GM21825 (cell line): ENCODE measurements at regions not wholly inside any gene's neighbourhood (a gene's known extent, or its start where the extent isn't known, plus 50 kb on each side); places are given as distances from the start of the nearest gene placed in this dataset.
"Not testable (repeated sequence)": the region's sequence is repeated elsewhere in the genome, so short reads cannot be mapped to it uniquely, and the experiment has no call there.

Source experiments
- ATAC-seq: cut with Tn5 transposase; IDR thresholded peaks from one replicate; pipeline ENCODE4 v1.9.1; 2021; ENCODE audit warnings: mild to moderate bottlenecking, moderate library complexity; ENCODE audit not compliant: unreplicated experiment

GRCh38 chr4:58871509-58871908 is 1761.3 kb upstream of the IGFBP7 start:
- ATAC-seq = no peak

- no peak for ATAC-seq
These were observed 1738.8 kb upstream of the IGFBP7 start for GRCh38 chr4:58849026-58849425.

GRCh38 chr4:58843455-58843854 is 1733.3 kb upstream of the IGFBP7 start:
- ATAC-seq = no peak

- no peak for ATAC-seq
These were observed 1722.9 kb upstream of the IGFBP7 start for GRCh38 chr4:58833126-58833525.

DNA sequence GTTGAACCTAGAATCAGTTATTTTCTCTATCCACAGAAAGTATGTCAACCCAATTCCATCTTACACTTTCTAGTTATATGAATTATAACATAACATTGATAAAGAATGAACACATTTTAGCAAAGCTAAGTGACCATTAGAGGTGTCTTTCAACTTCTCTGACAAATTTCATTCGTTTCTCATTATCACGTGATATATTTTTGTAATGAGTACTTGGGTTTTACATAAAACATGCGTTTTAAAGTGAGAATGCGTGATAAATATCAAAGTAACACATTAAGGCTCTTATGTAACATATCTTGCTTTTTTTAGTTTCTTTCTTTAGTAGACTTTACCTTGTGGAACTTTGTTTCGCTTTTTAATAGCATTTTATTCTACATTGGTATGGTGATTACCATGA is 1715.1 kb upstream of the IGFBP7 start:
- no peak for ATAC-seq

DNA sequence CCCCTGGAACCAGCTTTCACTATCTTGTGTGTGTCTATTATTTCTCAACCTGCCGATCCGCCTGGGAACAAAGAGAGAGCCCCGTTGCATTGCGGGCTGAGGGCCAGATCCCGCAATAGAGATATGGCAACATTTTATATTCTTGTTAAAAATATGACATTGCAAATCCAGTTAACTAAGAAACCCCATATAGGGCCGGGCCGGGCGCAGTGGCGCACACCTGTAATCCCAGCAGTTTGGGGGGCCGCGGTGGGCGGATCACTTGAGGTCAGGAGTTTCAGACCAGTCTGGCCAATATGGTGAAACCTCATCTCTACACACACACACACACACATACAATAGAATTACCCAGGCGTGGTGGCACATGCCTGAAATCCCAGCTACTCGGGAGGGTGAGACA is 1708.4 kb upstream of the IGFBP7 start:
- ATAC-seq = not testable (repeated sequence)

DNA sequence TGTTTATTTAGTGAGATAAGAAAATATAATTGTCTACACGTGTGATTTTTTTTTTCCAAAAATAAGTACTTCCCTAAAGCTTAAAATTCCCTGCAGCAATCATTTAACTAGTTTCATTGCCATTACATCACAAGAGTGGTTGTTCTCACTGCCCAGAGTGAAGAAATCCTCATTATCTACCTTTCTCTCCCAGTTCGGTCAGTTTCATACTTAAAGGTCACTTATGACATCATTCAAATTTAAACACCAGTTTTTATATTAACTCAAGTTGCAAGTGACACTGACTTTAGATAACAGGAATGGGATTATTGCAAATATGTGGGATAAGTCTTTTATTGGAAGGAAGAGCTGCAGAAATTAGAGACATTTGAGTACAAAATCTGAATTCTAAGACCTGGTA is 1699.8 kb upstream of the IGFBP7 start:
- no peak for ATAC-seq

DNA sequence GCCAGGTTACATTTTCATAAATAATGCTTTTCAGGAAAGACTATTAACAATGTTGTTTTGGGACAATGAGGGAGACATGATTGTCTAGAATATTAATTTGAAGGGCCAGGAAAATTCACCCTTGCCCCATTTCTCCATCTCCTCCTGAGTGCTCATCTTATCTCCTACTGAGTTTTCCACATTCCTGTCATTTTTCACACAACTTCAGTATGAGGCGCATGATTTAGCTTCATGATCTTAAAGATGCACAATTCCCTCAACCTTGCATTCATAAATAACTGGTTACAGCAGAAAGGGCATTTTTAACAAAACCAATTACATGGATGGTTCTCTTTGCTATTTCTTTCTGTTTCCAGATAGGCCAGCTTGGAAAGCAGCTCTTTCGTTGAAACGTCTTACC is 1699.2 kb upstream of the IGFBP7 start:
- ATAC-seq = no peak

GRCh38 chr4:58808817-58809216 is 1698.6 kb upstream of the IGFBP7 start:
- ATAC-seq = no peak

DNA sequence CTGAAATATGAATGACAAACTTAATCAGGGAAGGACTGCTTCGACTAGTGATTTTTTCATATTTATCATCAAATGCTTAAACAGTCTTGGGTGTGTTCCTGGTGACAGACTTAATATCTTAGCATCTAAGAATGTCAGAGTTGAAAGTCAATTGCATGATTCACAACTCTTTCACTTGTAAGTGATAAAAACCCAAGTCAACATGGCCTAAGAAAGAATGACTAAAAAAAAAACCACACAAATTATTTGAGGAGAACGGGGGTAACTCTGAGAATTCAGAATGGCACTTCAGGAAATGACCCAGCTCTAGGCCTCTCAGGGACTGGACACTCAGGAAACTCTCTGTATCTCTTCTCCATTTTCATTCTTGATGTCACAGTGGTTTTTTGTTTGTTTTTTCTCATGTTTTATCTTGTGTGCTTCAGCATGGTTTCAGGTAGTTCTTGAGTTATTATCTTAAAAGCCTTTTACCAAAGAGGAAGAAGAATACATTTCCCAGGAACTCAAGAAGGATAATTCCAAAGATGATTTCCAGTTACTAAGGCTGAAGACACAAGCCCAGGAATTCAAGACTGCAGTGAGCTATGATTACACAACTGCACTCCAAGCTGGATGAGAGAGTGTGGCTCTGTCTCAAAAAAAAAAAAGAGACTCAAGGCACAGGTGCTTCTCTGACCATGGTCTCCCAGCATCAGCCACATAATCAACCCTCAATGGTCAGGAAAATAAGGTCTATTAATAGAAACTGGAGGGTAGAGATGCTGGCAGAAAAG is 1697.8 kb upstream of the IGFBP7 start:
- no peak for ATAC-seq

- no peak for ATAC-seq
These were observed 1666.4 kb upstream of the IGFBP7 start for GRCh38 chr4:58776627-58777026.

DNA sequence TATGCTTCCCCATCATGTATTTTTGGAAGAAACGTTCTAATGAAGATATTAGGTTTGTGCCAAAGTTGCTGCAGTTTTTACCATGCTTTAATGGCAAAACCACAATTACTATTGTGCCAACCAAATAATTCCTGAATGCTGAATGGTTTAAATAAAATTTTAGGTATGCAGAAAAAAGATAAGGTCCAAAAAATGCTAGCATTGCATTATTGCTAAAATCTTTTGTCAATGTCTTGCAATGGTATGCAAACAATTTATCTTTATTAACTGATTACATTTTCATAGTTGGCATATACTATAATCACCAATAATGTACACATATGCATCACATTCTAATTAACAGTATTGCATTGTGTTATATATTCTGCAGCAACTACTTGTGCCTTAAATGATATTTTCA is 1657.4 kb upstream of the IGFBP7 start:
- no peak for ATAC-seq

- ATAC-seq = no peak
These were observed 1656.6 kb upstream of the IGFBP7 start for GRCh38 chr4:58766763-58767162.

DNA sequence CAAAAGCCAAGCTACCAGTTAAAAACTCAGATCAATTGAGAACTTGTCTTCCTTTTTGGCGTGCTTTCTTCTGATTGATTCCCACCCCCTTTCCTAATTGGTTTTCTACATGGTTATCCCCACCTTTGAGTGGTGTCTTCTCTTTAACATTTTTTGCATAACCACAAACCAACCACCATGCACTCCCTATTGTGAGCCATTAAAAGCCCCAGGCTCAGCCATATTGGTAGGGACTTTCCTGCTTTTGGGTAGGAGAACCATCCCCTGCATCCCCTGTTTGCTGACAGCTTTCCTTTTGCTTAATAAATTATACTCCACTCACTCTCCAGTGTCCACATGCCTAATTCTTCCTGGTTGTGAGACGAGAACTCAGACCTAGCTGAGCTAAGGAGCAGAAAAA is 1651.4 kb upstream of the IGFBP7 start:
- ATAC-seq = no peak

- no peak for ATAC-seq
These were observed 1650.6 kb upstream of the IGFBP7 start for GRCh38 chr4:58760737-58761136.

GRCh38 chr4:58760100-58760499 is 1649.9 kb upstream of the IGFBP7 start:
- ATAC-seq = no peak

GRCh38 chr4:58749206-58749605 is 1639.0 kb upstream of the IGFBP7 start:
- no peak for ATAC-seq

DNA sequence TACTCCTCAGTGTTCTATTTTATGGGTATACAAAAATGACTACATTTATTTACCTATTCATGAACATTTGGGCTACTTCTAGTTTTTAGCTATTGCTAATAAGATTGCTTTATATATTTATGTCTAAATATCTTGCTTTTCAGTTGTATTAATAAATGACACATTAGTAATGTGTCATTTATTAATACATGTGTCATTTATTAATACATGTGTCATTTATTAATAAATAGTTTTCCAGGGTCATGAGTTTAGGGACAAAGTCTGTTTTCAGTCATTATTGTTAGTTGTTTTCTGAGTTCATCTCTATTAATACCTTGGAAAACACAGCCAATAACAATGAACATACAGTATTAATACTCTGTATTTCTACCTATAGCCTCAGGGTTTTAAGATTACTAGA is 1630.7 kb upstream of the IGFBP7 start:
- no peak for ATAC-seq

GRCh38 chr4:58739275-58739674 is 1629.1 kb upstream of the IGFBP7 start:
- no peak for ATAC-seq

- ATAC-seq = no peak
These were observed 1628.2 kb upstream of the IGFBP7 start for GRCh38 chr4:58738375-58738774.

DNA sequence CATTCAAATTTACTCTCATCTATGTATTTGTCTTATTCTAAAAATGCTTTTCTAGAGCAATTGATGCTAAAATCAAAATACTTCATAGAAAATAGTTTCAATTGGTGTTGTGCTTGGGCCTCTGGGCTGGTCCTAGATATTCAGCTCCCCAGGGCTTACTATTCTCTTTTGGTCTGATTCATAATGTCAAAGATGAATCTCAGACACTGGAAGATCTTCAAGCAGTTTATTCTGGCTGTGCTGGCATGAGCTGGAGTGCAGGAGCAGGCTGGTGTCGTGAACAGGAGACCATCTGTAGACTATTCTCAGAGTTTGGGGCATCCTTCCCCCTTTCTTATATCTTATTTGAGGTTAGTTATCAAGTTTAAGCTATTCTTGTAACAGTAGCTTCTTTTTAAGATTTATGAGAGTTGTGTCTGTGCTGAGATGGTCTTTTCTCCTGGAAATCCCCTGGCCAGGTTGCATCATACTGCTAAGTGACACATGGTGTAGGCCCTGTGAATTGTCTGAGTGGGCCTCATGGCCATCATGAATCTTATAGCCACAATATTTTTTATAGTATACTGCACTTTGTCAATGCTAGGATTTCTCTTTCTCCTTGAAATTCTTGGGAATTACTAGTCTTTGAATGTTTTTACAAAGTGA is 1624.0 kb upstream of the IGFBP7 start:
- ATAC-seq = peak; percentile 57

- ATAC-seq = no peak
These were observed 1622.8 kb upstream of the IGFBP7 start for GRCh38 chr4:58732973-58733372.

GRCh38 chr4:58723954-58724353 is 1613.8 kb upstream of the IGFBP7 start:
- no peak for ATAC-seq
